Stimulated activated CD4-positive, alpha-beta T cell treated with anti-CD3 and anti-CD28 coated beads, Interleukin-12 subunit alpha, Interleukin-12 subunit beta, amount 100 ng/mL, for 48 hours (primary cell): ENCODE measurements at regions not wholly inside any gene's neighbourhood (a gene's known extent, or its start where the extent isn't known, plus 50 kb on each side); places are given as distances from the start of the nearest gene placed in this dataset.

Experiments
- DNase-seq, 3 donors: peaks; one replicate each; pipeline ENCODE4 v3.0.0-alpha.2; 2020; ENCODE audit warnings: low read depth in 2 of 3, low spot score in 1 of 3

GRCh38 chr14:100673085-100673806, 53.4 kb upstream of the DLK1 start:
- DNase-seq: no peak

GRCh38 chr14:100673807-100674154, 52.9 kb upstream of the DLK1 start:
- no peak for DNase-seq

- DNase-seq: no peak
Observed at GRCh38 chr14:100674428-100674827, 52.3 kb upstream of the DLK1 start.

GRCh38 chr14:100674897-100675619, 51.6 kb upstream of the DLK1 start:
- no peak for DNase-seq

GRCh38 chr14:100675699-100676684, 50.7 kb upstream of the DLK1 start:
- DNase-seq: no peak
